K562 (cell line): ENCODE measurements at regions not wholly inside any gene's neighbourhood (a gene's known extent, or its start where the extent isn't known, plus 50 kb on each side); places are given as distances from the start of the nearest gene placed in this dataset.

Experiments
- ATAC-seq: fragments of 200-7000 bp; cut with Tn5 transposase; 3 replicates; pipeline ENCODE4 v1.9.1; 2020; ENCODE audit warnings: moderate library complexity
- BruUV-seq: library from RNA; stranded (reverse); fragments of 400-500 nt; replicated peaks from 2 replicates; lab custom pipeline; 2021; lab: Mats Ljungman, UMichigan
- CTCF ChIA-PET: fragments of 300-600 bp; formaldehyde crosslinking; extraction: SDS; loops from one replicate; lab custom pipeline; 2021; ENCODE audit warnings: low intra/inter-chr PET ratio; lab: Yijun Ruan, JAX
- POLR2A ChIA-PET: fragments of 300-600, 350-650 bp; sonication (Branson Sonifier 250); formaldehyde crosslinking; extraction: SDS; loops from one replicate; lab custom pipeline; 2021; ENCODE audit warnings: antibody characterized with exemption, inconsistent platforms; lab: Yijun Ruan, JAX
- DNase-seq, 4 experiments: peaks; one replicate each; pipeline versions ENCODE4 v3.0.0 to v3.0.0-alpha.2; 2011 to 2018; ENCODE audit warnings: low spot score in 3 of 4, mixed read lengths in 3 of 4; ENCODE audit errors: extremely low read depth in 1 of 4
- FAIRE-seq: peaks from 2 replicates; lab custom pipeline; 2011; peaks lifted over from hg19 to GRCh38; lab: Jason Lieb, UNC
- H2AFZ ChIP-seq: 2 replicates; pipeline ENCODE4 v1.6.0; 2011; ENCODE audit warnings: low read depth, low read length, control low read depth, inconsistent platforms
- H3K27ac ChIP-seq: fragments of 200-600 bp; 3 replicates; pipeline ENCODE4 v1.8.0; 2011; ENCODE audit warnings: low read depth, mild to moderate bottlenecking, control low read depth, inconsistent platforms, low read length, moderate library complexity, mixed read lengths; ENCODE audit errors: extremely low read depth
- H3K27me3 ChIP-seq, 2 experiments: fragments of 300-600 bp in 1 of 2; 2 replicates in 1 of 2; 3 replicates in 1 of 2; pipeline versions ENCODE4 v1.6.0 to v1.8.0; 2011; ENCODE audit warnings: inconsistent platforms in 2 of 2, low read length in 2 of 2, mild to moderate bottlenecking in 1 of 2, mixed read lengths in 1 of 2, moderate library complexity in 1 of 2; ENCODE audit not compliant: control insufficient read depth in 2 of 2, insufficient read depth in 2 of 2
- H3K36me3 ChIP-seq: fragments of 300-600 bp; 3 replicates; pipeline ENCODE4 v1.8.0; 2011; ENCODE audit warnings: mild to moderate bottlenecking, low read length, inconsistent platforms; ENCODE audit not compliant: control insufficient read depth, insufficient read depth
- H3K4me1 ChIP-seq, 2 experiments: fragments of 200-600 bp in 1 of 2; replicated peaks in 1 of 2; 2 replicates in 1 of 2; 3 replicates in 1 of 2; pipeline versions ENCODE4 v1.5.1 to v1.8.0; 2011; ENCODE audit warnings: inconsistent platforms in 2 of 2, low read length in 2 of 2, mild to moderate bottlenecking in 1 of 2, mixed read lengths in 1 of 2, moderate library complexity in 1 of 2; ENCODE audit not compliant: control insufficient read depth in 2 of 2, insufficient read depth in 2 of 2
- H3K4me2 ChIP-seq: 2 replicates; pipeline ENCODE4 v1.6.1; 2011; ENCODE audit warnings: low read length, control low read depth, inconsistent platforms, mixed read lengths; ENCODE audit not compliant: insufficient read depth
- H3K4me3 ChIP-seq: fragments of 200-600 bp; sonication (generic), shearing (Covaris generic); 2 replicates; pipeline ENCODE4 v1.5.1; 2016; ENCODE audit warnings: control low read depth, inconsistent platforms
- H3K79me2 ChIP-seq: fragments of 200-600 bp; 3 replicates; pipeline ENCODE4 v1.8.0; 2011; ENCODE audit warnings: low read length, inconsistent platforms; ENCODE audit not compliant: control insufficient read depth, insufficient read depth
- H3K9ac ChIP-seq, 2 experiments: 2 replicates each; pipeline versions ENCODE4 v1.6.0 to v1.6.1; 2011; ENCODE audit warnings: low read depth in 2 of 2, low read length in 2 of 2, control low read depth in 1 of 2, inconsistent platforms in 1 of 2, mild to moderate bottlenecking in 1 of 2, mixed read lengths in 1 of 2; ENCODE audit not compliant: insufficient read depth in 1 of 2
- H3K9me1 ChIP-seq: one replicate; pipeline ENCODE4 v1.6.0; 2011; ENCODE audit warnings: inconsistent platforms, mild to moderate bottlenecking, low read length, moderate library complexity; ENCODE audit not compliant: control insufficient read depth, insufficient read depth
- H3K9me3 ChIP-seq: replicated peaks from 2 replicates; pipeline ENCODE4 v1.5.1; 2011; ENCODE audit warnings: low read depth, low read length, inconsistent platforms; ENCODE audit not compliant: control insufficient read depth, insufficient read depth
- H4K20me1 ChIP-seq: replicated peaks from 2 replicates; pipeline ENCODE4 v1.6.1; 2011; ENCODE audit warnings: low read length, inconsistent platforms, mixed read lengths; ENCODE audit not compliant: control insufficient read depth, insufficient read depth
- ARID3A ChIP-seq: IDR thresholded peaks from 2 replicates; pipeline ENCODE4 v1.6.1; 2012; ENCODE audit warnings: low read depth, low read length, improper control_type of control experiment, borderline replicate concordance
- CHD7 ChIP-seq: fragments of 200-600 bp; sonication (generic); IDR thresholded peaks from one replicate; pipeline ENCODE4 v1.6.1; 2012; ENCODE audit warnings: mild to moderate bottlenecking, low read depth, low read length, inconsistent platforms
- EGR1 ChIP-seq: fragments of 450-650 bp; conservative IDR thresholded peaks from 2 replicates; pipeline ENCODE4 v1.6.1; 2017; ENCODE audit warnings: mild to moderate bottlenecking
- WGBS: fragments of 100-300 bp; shearing (Covaris generic); methylation state at CpG from one replicate; pipeline ENCODE4 v1.1.6; 2016; ENCODE audit warnings: low coverage, mixed read lengths; ENCODE audit not compliant: insufficient coverage; ENCODE audit errors: missing lambda C conversion rate; 5-methylcytosine and 5-hydroxymethylcytosine counted together
- in situ Hi-C: fragments of 300-500 bp; cut with MboI; formaldehyde crosslinking; loops from 4 replicates; pipeline ENCODE4 v1.15.0; 2018; ENCODE audit warnings: inconsistent platforms, mixed read lengths
- intact Hi-C: fragments of 100-400 bp; cut with micrococcal nuclease; formaldehyde crosslinking; loops from 2 replicates; pipeline ENCODE4 v1.14.2; 2022

- Histone ChIP-seq H3K9me1 (no peaks in the 10 kb centered on the region), H3K36me3 (no peaks in the 10 kb centered on the region), H3K4me1 (peaks cover 0 to 2% of the 10 kb centered on the region in 2 experiments; a peak in 2 of 5 replicates), H3K27ac (no peak overlapping the region), H3K9ac (no peak overlapping the region), H3K4me3 (no peak overlapping the region), H4K20me1 (no peaks in the 10 kb centered on the region), H3K27me3 (no peaks in the 10 kb centered on the region), H3K79me2 (no peaks in the 10 kb centered on the region), H3K4me2 (no peak overlapping the region), H3K9me3 (no peaks in the 10 kb centered on the region), H2AFZ (no peak overlapping the region; the same call in 1 of the 2 replicates)
- CTCF ChIA-PET = no interaction called here
- 13% methylated on average over 1 of the region's 1 CpG for WGBS
- ATAC-seq = no peak
- DNase-seq = no peak
- in situ Hi-C loops (no loop called here), intact Hi-C loops (no loop called here)
- peak; percentile 62 for TF ChIP-seq EGR1
- no peak for TF ChIP-seq ARID3A
- no peak for TF ChIP-seq CHD7
- peak; percentile 29 for FAIRE-seq
- BruUV-seq = no TSS peak
- POLR2A ChIA-PET = interaction anchor here (0.7 kb wide), 1 partner anchor 192 kb away, joined by 3 read pairs; no protein-coding TSS in a partner anchor
Measured at GRCh38 chr2:145597006-145597405, 1077.1 kb upstream of the ZEB2 start.
